EH (cell line): ENCODE measurements at regions not wholly inside any gene's neighbourhood (a gene's known extent, or its start where the extent isn't known, plus 50 kb on each side); places are given as distances from the start of the nearest gene placed in this dataset.
"Not testable (repeated sequence)": the region's sequence is repeated elsewhere in the genome, so short reads cannot be mapped to it uniquely, and the experiment has no call there.

Source experiments
- DNase-seq: peaks from one replicate; pipeline ENCODE4 v3.0.0-alpha.2; 2015; ENCODE audit warnings: low read depth

DNA sequence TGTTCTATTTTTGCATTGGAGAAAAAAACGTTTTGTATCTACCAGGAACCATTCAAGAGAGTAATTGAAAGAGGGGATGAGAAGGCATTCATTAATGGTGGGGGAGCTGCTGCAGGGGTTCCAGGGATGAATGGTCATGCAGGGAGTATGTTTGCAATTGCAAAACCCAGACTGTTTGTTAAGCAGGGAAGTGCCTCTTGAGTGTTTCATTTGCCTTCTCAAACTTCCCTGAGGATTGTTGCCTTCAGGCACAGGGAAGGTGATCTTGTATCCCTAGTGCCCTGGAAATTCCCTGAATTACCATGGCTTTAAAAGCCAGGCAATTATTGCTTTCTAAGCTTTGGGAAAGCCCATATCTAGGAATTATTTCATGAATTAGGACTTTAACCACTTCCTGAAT lies 172.7 kb upstream of the NLGN4Y start:
- no peak for DNase-seq

DNA sequence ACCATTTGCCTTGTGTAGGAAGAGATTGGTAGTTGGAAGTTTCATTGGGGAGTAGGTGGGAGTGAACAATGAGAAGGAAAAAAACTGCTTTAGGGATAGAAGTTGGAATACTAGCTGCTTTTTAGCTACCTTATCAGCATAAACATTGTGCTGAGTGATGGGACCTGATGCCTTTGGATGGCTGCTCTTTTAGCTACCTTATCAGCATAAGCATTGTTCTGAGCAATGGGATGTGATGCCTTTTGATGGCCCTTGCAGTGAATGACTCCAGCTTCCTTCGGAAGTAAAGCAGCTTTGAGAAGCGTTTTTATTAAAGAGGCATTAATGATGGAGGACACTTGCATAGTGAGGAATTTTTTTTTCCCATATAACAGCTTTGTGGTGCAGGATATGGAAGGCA lies 168.2 kb upstream of the NLGN4Y start:
- no peak for DNase-seq

DNA sequence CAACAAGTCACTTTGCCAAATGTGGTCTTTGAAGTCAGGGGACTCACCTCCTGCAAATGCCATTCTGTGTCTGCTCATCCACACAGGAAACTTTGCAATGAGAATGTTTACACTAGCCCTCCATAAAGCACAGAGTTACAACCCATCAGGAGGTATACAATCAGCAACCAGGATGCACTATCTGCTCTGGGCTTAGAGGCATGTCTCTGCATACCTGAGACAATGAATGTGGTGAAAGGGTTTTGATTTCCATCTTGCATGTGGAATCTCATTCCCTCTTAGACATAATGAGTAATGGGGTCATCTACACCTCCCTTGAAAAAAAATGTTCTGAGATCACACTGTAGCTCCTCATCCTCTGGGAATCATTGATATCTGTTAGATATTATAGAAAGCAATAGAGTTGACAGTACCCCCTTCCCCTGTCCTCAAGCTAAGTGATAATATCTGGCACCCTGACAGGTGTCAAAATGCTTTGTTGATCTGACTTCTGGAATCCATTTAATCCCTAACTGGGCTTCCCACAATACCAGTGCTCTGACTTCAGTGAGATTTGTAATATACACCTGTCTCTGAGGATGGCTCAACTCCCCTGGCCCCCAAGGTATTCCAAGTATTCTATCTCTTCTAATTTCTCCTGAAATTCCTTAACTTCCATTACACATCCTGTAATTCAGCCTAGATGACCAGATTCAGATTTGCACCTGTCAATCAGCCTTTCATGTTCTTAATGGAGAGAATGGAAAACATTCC lies 163.4 kb upstream of the NLGN4Y start:
- DNase-seq: no peak

DNA sequence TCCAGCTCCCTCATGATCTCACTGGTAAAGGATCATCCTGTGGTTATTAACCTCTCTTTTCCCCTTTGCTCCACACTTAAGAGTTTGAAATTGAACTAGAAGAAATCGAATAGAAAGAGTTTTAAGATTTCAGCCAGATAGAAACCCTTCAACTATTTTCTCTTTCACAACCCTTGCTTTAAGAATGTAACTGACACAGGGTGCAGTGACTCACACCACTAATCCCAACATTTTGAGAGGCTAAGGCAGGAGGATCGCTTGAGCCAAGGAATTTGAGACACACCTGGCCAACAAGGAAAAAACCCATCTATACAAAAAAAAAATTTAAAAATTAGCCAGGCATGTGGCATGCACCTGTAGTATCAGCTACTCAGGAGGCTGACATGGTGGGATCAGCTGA lies 150.7 kb upstream of the NLGN4Y start:
- DNase-seq: no peak

DNA sequence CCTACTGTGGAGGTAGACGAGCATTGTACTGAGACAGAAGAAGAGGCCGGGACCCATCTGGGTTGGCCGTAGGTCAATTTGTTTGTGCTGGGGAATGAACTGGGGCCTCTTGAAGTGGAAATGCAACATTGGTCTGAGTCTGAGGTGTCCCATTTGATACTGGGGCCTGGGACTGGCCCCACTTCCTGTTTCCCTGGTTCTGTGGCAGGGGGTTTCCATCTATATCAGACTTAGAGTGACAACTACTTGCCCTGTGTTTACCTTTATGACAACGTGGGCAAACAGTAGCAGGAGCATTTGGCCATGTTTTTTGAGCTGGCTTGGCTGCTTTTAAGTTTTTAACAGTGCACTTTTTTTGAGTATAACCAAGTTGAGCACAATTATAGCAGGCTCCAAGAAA lies 146.1 kb upstream of the NLGN4Y start:
- no peak for DNase-seq

DNA sequence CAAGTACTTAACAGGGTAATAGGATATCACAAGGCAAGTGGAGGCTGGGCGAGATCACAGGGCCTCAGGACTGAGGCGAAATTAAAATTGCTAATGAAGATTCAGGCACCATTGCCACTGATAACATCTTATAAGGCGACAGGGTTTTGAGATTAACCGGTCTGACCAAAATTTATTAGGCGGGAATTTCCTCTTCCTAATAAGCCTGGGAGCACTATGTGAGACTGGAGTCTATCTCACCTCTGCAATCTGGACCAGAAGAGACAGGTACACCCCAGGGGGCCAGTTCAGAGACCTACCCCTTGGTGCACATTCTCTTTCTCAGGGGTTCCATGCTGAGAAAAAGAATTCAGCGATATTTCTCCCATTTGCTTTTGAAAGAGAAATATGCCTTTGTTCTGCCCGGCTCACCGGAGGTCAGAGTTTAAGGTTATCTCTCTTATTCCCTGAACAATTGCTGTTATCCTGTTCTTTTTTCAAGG lies 113.7 kb upstream of the NLGN4Y start:
- DNase-seq: not testable (repeated sequence)

DNA sequence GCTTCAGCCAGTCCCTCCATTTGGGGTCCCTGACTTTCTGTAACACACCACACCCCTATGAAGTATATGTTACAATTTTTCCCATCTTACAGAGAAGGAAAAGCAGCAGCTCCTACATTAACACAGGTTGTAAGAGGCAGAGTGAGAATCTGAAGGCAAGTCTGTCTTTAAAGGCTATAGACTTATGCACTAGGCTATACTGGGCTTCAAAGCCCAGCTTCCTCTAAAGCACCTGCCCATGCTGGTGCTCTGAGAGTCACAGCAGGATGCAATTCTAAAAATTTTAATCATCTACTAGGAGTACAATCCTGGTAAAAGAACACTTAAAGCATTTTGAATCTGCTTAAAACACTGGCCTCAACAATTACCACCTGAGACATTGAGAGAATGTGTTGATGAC lies 113.0 kb upstream of the NLGN4Y start:
- DNase-seq: no peak

DNA sequence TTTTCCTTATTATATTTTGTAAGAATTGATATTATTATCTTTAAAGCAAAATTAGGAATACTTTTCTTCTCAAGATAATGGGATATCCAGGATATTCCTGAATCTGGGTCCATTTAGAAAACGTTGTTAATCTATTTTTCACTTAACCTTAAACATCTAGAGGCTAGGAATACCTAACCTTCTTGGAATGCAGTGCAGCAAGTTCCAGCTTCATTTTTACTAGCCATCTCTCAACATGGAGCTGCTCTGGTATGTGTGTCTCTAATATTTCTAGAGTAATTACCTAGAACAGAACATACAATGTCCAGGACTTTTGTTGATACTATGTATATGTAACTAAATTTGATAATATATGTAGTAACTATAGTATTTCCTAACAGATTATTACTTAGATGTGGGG lies 87.8 kb upstream of the NLGN4Y start:
- no peak for DNase-seq

DNA sequence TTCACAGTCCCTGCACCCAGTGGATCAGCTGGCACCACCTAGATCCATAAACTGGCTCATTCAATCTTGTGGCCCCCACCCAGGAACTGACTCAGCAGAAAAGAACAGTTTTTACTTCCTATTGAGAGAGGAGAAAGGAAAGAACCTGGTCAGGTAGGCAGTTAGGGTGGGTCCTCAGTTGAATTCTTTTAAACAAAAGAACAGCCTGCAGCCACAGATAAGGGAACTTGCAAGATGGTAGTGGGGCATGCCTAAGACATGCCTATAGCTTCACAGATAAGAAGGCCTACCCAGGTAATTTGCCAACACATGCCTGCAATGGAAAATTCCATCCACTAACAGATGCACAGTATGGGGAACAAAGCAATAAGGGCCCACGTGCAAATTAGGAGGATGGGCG lies 86.7 kb upstream of the NLGN4Y start:
- DNase-seq: no peak

DNA sequence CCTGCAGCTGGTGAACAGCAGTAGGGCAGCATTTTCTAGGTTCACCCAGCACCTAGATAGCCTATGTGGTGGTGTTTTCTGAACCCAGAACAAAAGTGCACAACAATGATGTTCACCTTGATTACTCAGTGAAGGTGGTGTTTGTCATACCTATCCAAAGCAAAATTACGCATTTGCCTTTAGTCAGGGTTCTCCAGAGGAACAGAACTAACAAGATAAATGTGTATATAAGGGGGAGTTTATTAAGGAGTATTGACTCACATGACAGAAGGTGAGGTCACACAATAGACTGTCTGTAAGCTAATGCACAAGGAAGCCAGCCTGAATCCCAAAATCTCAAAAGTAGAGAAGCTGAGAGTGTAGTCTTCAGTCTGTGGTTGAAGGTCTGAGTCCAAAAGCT lies 85.9 kb upstream of the NLGN4Y start:
- no peak for DNase-seq

DNA sequence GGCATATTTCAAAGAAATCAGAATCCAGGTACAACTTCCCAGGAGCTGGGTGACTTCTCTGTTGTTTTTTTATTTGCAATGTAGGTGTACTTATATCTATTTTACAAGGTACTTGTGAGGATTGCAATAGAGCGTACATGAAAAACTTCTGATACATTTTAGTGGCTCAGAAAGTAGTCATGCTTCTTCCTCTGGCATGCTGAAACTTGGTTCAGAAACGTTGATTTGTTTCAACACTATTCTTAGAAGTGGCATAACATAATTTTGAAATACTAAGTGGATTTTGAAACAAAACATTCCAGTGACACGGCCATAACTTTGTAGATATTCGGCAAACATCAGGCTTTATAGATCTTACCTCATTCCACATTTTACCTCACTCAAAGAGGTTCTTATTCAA lies 79.8 kb upstream of the NLGN4Y start:
- DNase-seq: no peak

DNA sequence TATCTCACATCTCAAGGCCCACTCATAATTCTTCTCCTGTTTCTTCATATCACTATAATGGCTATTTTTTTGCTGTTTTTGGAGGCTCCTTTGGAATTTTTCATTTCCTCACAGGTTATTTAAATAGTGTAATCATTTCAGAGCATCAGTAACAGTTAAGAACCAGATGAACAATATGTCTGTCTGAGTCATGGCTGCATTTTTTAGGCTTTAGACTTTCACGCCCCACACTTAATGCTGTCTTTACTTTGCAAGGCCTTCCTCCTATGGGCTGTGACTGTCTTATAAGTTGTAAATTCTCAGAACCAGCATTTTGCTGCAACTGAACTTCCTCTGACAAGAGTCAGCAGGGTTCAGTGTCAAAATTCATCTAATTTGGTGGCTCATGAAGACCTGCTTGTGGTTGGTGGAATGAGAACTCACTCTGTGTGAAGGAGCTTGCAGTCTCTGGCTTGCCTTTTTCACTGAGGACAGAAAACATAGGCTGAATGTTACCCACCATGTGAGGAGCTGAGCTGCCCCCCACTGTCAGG lies 56.1 kb upstream of the NLGN4Y start:
- DNase-seq: peak; percentile 4

DNA sequence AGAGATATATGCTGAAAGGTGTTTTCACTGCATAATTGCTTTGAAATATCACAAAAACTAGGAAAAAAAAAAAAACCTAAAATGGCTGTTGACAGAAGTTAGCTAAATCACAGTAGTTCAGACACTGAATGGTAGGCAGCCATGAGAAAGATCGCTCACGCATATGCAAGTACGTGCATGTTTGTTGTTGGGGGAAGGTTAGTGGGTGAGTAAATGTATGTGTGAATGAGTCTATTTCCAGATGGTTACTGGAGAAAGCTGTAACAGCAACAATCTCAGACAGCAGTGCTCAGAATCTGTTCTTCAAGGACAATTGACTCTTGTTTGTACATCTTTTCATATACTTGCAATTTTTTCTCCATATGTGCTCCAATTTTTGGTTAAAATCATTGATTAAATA lies 51.9 kb upstream of the NLGN4Y start:
- no peak for DNase-seq

DNA sequence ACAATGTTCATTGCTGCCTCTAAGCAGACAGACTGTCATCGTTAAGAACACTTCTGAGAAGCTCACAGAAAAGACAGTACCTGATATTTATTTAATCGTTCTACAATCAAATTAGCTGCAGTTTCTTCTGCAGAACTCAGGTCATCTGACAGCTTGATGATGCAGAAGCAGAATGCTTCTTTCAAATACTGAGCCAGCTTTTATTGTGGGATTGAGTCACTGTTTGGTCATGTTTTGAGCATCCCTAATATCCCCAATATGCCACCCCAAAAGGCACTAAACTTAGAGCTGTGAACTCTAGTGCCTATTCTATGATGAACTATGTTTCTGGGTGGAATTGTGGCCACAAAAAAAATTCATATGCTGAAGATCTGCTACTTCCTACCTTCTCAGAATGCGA lies 51.0 kb upstream of the NLGN4Y start:
- no peak for DNase-seq
